H1 (cell line): ENCODE measurements at regions not wholly inside any gene's neighbourhood (a gene's known extent, or its start where the extent isn't known, plus 50 kb on each side); places are given as distances from the start of the nearest gene placed in this dataset.

Source experiments
- CTCF ChIA-PET: fragments of 300-600 bp; sonication (Branson Sonifier 250); formaldehyde crosslinking; loops from one replicate; lab custom pipeline; 2021; ENCODE audit not compliant: partially characterized antibody; lab: Charles Lee
- POLR2A ChIA-PET: fragments of 300-600 bp; sonication (Branson Sonifier 250); formaldehyde crosslinking; loops from one replicate; lab custom pipeline; 2021; ENCODE audit warnings: inconsistent platforms; ENCODE audit not compliant: partially characterized antibody; lab: Charles Lee
- DNase-seq, 2 experiments: peaks; one replicate each; pipeline versions ENCODE4 v3.0.0 to v3.0.0-alpha.2; 2010 to 2022; ENCODE audit warnings: low spot score in 2 of 2, low read depth in 1 of 2, mixed read lengths in 1 of 2
- FAIRE-seq: peaks from 2 replicates; lab custom pipeline; 2011; peaks lifted over from hg19 to GRCh38; lab: Jason Lieb, UNC
- H2AFZ ChIP-seq: 2 replicates; pipeline ENCODE4 v1.8.1; 2012; ENCODE audit warnings: low read length, inconsistent platforms
- H2AK5ac ChIP-seq: 2 replicates; pipeline ENCODE4 v1.6.1; 2013; ENCODE audit warnings: low read depth, low read length
- H2BK120ac ChIP-seq: replicated peaks from 2 replicates; pipeline ENCODE3; 2013; ENCODE audit warnings: low read depth, low read length, inconsistent platforms
- H2BK12ac ChIP-seq: 2 replicates; pipeline ENCODE4 v1.6.1; 2013; ENCODE audit warnings: low read depth, low read length
- H2BK15ac ChIP-seq: 2 replicates; pipeline ENCODE4 v1.6.1; 2013; ENCODE audit warnings: low read length
- H2BK20ac ChIP-seq: 2 replicates; pipeline ENCODE4 v1.6.1; 2013; ENCODE audit warnings: low read length
- H2BK5ac ChIP-seq: 2 replicates; pipeline ENCODE4 v1.6.1; 2013; ENCODE audit warnings: low read depth, low read length
- H3K14ac ChIP-seq: 2 replicates; pipeline ENCODE4 v1.6.1; 2013; ENCODE audit warnings: inconsistent platforms; ENCODE audit not compliant: insufficient read length
- H3K18ac ChIP-seq: 2 replicates; pipeline ENCODE4 v1.6.1; 2013; ENCODE audit warnings: low read length; ENCODE audit errors: extremely low read depth
- H3K23ac ChIP-seq: 2 replicates; pipeline ENCODE4 v1.6.1; 2013; ENCODE audit warnings: inconsistent platforms; ENCODE audit not compliant: insufficient read length
- H3K23me2 ChIP-seq: 2 replicates; pipeline ENCODE4 v1.6.1; 2013; ENCODE audit warnings: low read depth, low read length
- H3K27ac ChIP-seq: 2 replicates; pipeline ENCODE4 v1.6.1; 2011; ENCODE audit warnings: low read depth, low read length, inconsistent platforms
- H3K27me3 ChIP-seq, 4 experiments: replicated peaks in 1 of 4; 1 replicate in 1 of 4; 2 replicates in 3 of 4; pipeline versions ENCODE4 v1.6.1 to v1.8.1; 2011 to 2013; ENCODE audit warnings: low read length in 3 of 4, mild to moderate bottlenecking in 3 of 4, inconsistent platforms in 2 of 4, mixed read lengths in 2 of 4, moderate library complexity in 1 of 4; ENCODE audit not compliant: control insufficient read depth in 3 of 4, insufficient read depth in 3 of 4; ENCODE audit errors: extremely low read depth in 1 of 4
- H3K36me3 ChIP-seq, 4 experiments: 2 replicates each; pipeline versions ENCODE4 v1.6.1 to v1.8.1; 2011 to 2013; ENCODE audit warnings: mild to moderate bottlenecking in 4 of 4, low read length in 3 of 4, moderate library complexity in 2 of 4, control low read depth in 1 of 4, inconsistent platforms in 1 of 4; ENCODE audit not compliant: insufficient read depth in 4 of 4, control insufficient read depth in 2 of 4
- H3K4ac ChIP-seq: replicated peaks from 2 replicates; pipeline ENCODE3; 2013; ENCODE audit warnings: low read length, low read depth, mixed read lengths, inconsistent platforms; ENCODE audit not compliant: insufficient read length
- H3K4me1 ChIP-seq, 4 experiments: replicated peaks in 1 of 4; 1 replicate in 1 of 4; 2 replicates in 3 of 4; pipeline versions ENCODE4 v1.6.1 to v1.8.1; 2011 to 2013; ENCODE audit warnings: low read length in 3 of 4, inconsistent platforms in 2 of 4, mixed read lengths in 1 of 4; ENCODE audit not compliant: insufficient read depth in 4 of 4, control insufficient read depth in 3 of 4
- H3K4me2 ChIP-seq, 2 experiments: 2 replicates each; pipeline versions ENCODE4 v1.6.1 to v1.8.1; 2011 to 2013; ENCODE audit warnings: low read depth in 2 of 2, low read length in 2 of 2, control low read depth in 1 of 2, inconsistent platforms in 1 of 2, mild to moderate bottlenecking in 1 of 2; ENCODE audit not compliant: insufficient read depth in 1 of 2
- H3K4me3 ChIP-seq, 4 experiments: fragments of 200-600, 300-600 bp in 1 of 4; sonication (generic), shearing (Covaris generic), sonication (Bioruptor Twin) in 1 of 4; 2 replicates each; pipeline versions ENCODE4 v1.5.1 to v1.8.1; 2011 to 2016; ENCODE audit warnings: low read length in 4 of 4, low read depth in 3 of 4, control low read depth in 2 of 4, inconsistent platforms in 2 of 4, mild to moderate bottlenecking in 2 of 4, mixed read lengths in 1 of 4, moderate library complexity in 1 of 4; ENCODE audit not compliant: insufficient read depth in 2 of 4; ENCODE audit errors: extremely low read depth in 1 of 4
- H3K56ac ChIP-seq: replicated peaks from 2 replicates; pipeline ENCODE3; 2013; ENCODE audit warnings: low read depth, mild to moderate bottlenecking, mixed read lengths, low read length, inconsistent platforms; ENCODE audit not compliant: insufficient read length
- H3K79me1 ChIP-seq: 2 replicates; pipeline ENCODE4 v1.6.1; 2013; ENCODE audit warnings: low read depth, low read length, control low read depth
- H3K79me2 ChIP-seq, 2 experiments: 2 replicates each; pipeline versions ENCODE4 v1.6.1 to v1.8.1; 2012 to 2013; ENCODE audit warnings: low read length in 2 of 2, mild to moderate bottlenecking in 2 of 2, inconsistent platforms in 1 of 2; ENCODE audit not compliant: insufficient read depth in 2 of 2, control insufficient read depth in 1 of 2
- H3K9ac ChIP-seq, 4 experiments: replicated peaks in 1 of 4; 1 replicate in 1 of 4; 2 replicates in 3 of 4; pipeline versions ENCODE4 v1.6.1 to v1.8.1; 2011 to 2013; ENCODE audit warnings: low read depth in 3 of 4, low read length in 3 of 4, control low read depth in 2 of 4, mild to moderate bottlenecking in 2 of 4, moderate library complexity in 2 of 4, inconsistent platforms in 1 of 4; ENCODE audit errors: extremely low read depth in 1 of 4
- H3K9me3 ChIP-seq, 2 experiments: 2 replicates each; pipeline versions ENCODE4 v1.6.1 to v1.8.1; 2012 to 2013; ENCODE audit warnings: mild to moderate bottlenecking in 2 of 2, moderate library complexity in 2 of 2, control low read depth in 1 of 2, inconsistent platforms in 1 of 2, low read depth in 1 of 2, low read length in 1 of 2, mixed read lengths in 1 of 2; ENCODE audit not compliant: insufficient read depth in 2 of 2
- H4K20me1 ChIP-seq, 2 experiments: replicated peaks in 1 of 2; 2 replicates each; pipeline versions ENCODE3 to v1.8.1; 2011 to 2013; ENCODE audit warnings: inconsistent platforms in 2 of 2, low read length in 2 of 2, mild to moderate bottlenecking in 1 of 2; ENCODE audit not compliant: insufficient read depth in 2 of 2, control insufficient read depth in 1 of 2
- H4K5ac ChIP-seq: 2 replicates; pipeline ENCODE4 v1.6.1; 2013; ENCODE audit warnings: low read length, low read depth, mixed read lengths, inconsistent platforms; ENCODE audit not compliant: insufficient read length
- H4K8ac ChIP-seq: 2 replicates; pipeline ENCODE4 v1.8.0; 2013; ENCODE audit warnings: mild to moderate bottlenecking, moderate library complexity, low read length, inconsistent platforms; ENCODE audit not compliant: insufficient read depth; ENCODE audit errors: extremely low read depth
- H4K91ac ChIP-seq: replicated peaks from 2 replicates; pipeline ENCODE3; 2013; ENCODE audit warnings: low read length, mixed read lengths, inconsistent platforms; ENCODE audit not compliant: insufficient read length
- ASH2L ChIP-seq: fragments of 200-600, 300-600 bp; sonication (generic); IDR thresholded peaks from one replicate; pipeline ENCODE4 v1.7.1; 2017; ENCODE audit warnings: low read length
- BCL11A ChIP-seq, 2 experiments: IDR thresholded peaks; one replicate each; pipeline ENCODE4 v1.6.1; 2011; ENCODE audit warnings: low read depth in 2 of 2, low read length in 2 of 2, mild to moderate bottlenecking in 2 of 2
- CBX8 ChIP-seq: fragments of 300-800, 300-1000 bp; sonication (generic); IDR thresholded peaks from 2 replicates; pipeline ENCODE4 v1.7.1; 2016; ENCODE audit warnings: low read depth, low read length, borderline replicate concordance
- GABPA ChIP-seq: IDR thresholded peaks from 2 replicates; pipeline ENCODE4 v1.6.1; 2011; ENCODE audit warnings: mild to moderate bottlenecking, low read length, moderate library complexity, borderline replicate concordance; ENCODE audit not compliant: insufficient read depth
- SRF ChIP-seq: IDR thresholded peaks from 2 replicates; pipeline ENCODE4 v1.6.1; 2011; ENCODE audit warnings: mild to moderate bottlenecking, low read depth, low read length, moderate library complexity
- TEAD4 ChIP-seq: IDR thresholded peaks from 2 replicates; pipeline ENCODE4 v1.6.1; 2012; ENCODE audit warnings: low read depth, low read length, inconsistent platforms, mixed read lengths
- WGBS, 2 experiments: shearing (Covaris generic) in 1 of 2; methylation state at CpG; one replicate each; pipeline versions ENCODE4 v1.1.6 to v1.1.7; 2013 to 2015; ENCODE audit warnings: low lambda C conversion rate in 2 of 2, mixed read lengths in 2 of 2, inconsistent platforms in 1 of 2, low coverage in 1 of 2, missing lambda C conversion rate in 1 of 2; ENCODE audit not compliant: insufficient replicate concordance in 2 of 2, insufficient coverage in 1 of 2, insufficient read length in 1 of 2; ENCODE audit errors: extremely low coverage in 1 of 2, missing lambda C conversion rate in 1 of 2; 5-methylcytosine and 5-hydroxymethylcytosine counted together

GRCh38 chr11:71774603-71775222 is 58.3 kb upstream of the DEFB108B start:
- TF ChIP-seq TEAD4 (no peak), ASH2L (no peak), GABPA (no peak), SRF (no peak), BCL11A (IDR thresholded peaks at IDR 0.05; ENCODE audit: low read depth in 2 of 2, low read length in 2 of 2) (no peak), CBX8 (no peak)
- TF ChIP-seq, all 59 proteins: peak for 0
- Histone ChIP-seq H3K4me1 (no peaks in the 10 kb centered on the region), H4K8ac (no peak overlapping the region), H3K4me2 (no peak overlapping the region), H3K27me3 (no peaks in the 10 kb centered on the region), H2AFZ (no peak overlapping the region), H3K27ac (no peak overlapping the region), H3K56ac (no peak overlapping the region), H3K4ac (no peak overlapping the region), H3K4me3 (no peak overlapping the region), H4K91ac (no peak overlapping the region), H2BK120ac (no peak overlapping the region), H3K9ac (no peak overlapping the region), H2BK15ac (no peak overlapping the region), H3K18ac (no peak overlapping the region), H2BK20ac (no peak overlapping the region), H3K23me2 (no peaks in the 10 kb centered on the region), H4K20me1 (no peaks in the 10 kb centered on the region), H3K36me3 (no peaks in the 10 kb centered on the region), H3K14ac (no peak overlapping the region), H3K79me1 (no peaks in the 10 kb centered on the region), H4K5ac (no peak overlapping the region), H3K9me3 (no peaks in the 10 kb centered on the region; a peak in 1 of 4 replicates), H2BK12ac (no peak overlapping the region), H3K23ac (no peak overlapping the region), H3K79me2 (no peaks in the 10 kb centered on the region), H2AK5ac (no peak overlapping the region), H2BK5ac (no peak overlapping the region)
- FAIRE-seq (no peak), DNase-seq (no peak)
- POLR2A ChIA-PET: no interaction called here
- 94% methylated on average over 30 of the region's 30 CpGs; no CpG with 5 or more reads in 1 of the 2 experiments for WGBS, 2 experiments
- CTCF ChIA-PET: no interaction called here
